Karpas-422 (cell line): ENCODE measurements at regions not wholly inside any gene's neighbourhood (a gene's known extent, or its start where the extent isn't known, plus 50 kb on each side); places are given as distances from the start of the nearest gene placed in this dataset.

Source experiments
- DNase-seq: peaks from one replicate; pipeline ENCODE4 v3.0.0-alpha.2; 2015
- H2AFZ ChIP-seq: fragments of 200-600 bp; sonication (generic); 2 replicates; pipeline ENCODE4 v1.6.1; 2014; ENCODE audit warnings: antibody characterized with exemption, low read length, mixed read lengths
- H3K27ac ChIP-seq: fragments of 200-600 bp; sonication (generic); 2 replicates; pipeline ENCODE4 v1.5.1; 2014; ENCODE audit warnings: mild to moderate bottlenecking, low read length, moderate library complexity
- H3K27me3 ChIP-seq: fragments of 200-600 bp; sonication (generic); 2 replicates; pipeline ENCODE4 v1.6.1; 2014; ENCODE audit warnings: low read length, mixed read lengths
- H3K36me3 ChIP-seq: fragments of 200-600 bp; sonication (generic); 2 replicates; pipeline ENCODE4 v1.6.1; 2014; ENCODE audit warnings: low read length, mixed read lengths; ENCODE audit not compliant: insufficient read depth
- H3K4me1 ChIP-seq: fragments of 200-600 bp; sonication (generic); 2 replicates; pipeline ENCODE4 v1.6.1; 2014; ENCODE audit warnings: mild to moderate bottlenecking, low read length, mixed read lengths
- H3K4me2 ChIP-seq: fragments of 200-600 bp; sonication (generic); 2 replicates; pipeline ENCODE4 v1.6.1; 2014; ENCODE audit warnings: low read length, low read depth, mild to moderate bottlenecking; ENCODE audit not compliant: poor library complexity, severe bottlenecking
- H3K4me3 ChIP-seq: fragments of 200-600 bp; sonication (generic); 2 replicates; pipeline ENCODE4 v1.5.1; 2014; ENCODE audit warnings: mild to moderate bottlenecking, antibody characterized with exemption, low read length, mixed read lengths
- H3K79me2 ChIP-seq: fragments of 200-600 bp; sonication (generic); 2 replicates; pipeline ENCODE4 v1.6.1; 2014; ENCODE audit warnings: mild to moderate bottlenecking, low read length, mixed read lengths
- H3K9ac ChIP-seq: fragments of 200-600 bp; sonication (generic); 2 replicates; pipeline ENCODE4 v1.6.0; 2014; ENCODE audit warnings: low read length
- H3K9me2 ChIP-seq: fragments of 200-600 bp; sonication (generic), shearing (Covaris generic); replicated peaks from 2 replicates; pipeline ENCODE4 v1.6.0; 2014; ENCODE audit warnings: mild to moderate bottlenecking, low read length, moderate library complexity; ENCODE audit not compliant: insufficient read depth
- H3K9me3 ChIP-seq: fragments of 300-700, 200-600 bp; sonication (generic); 2 replicates; pipeline ENCODE4 v1.6.1; 2014; ENCODE audit warnings: low read length, mixed read lengths
- H4K20me1 ChIP-seq: fragments of 200-600 bp; sonication (generic); 2 replicates; pipeline ENCODE4 v1.6.1; 2014; ENCODE audit warnings: mild to moderate bottlenecking, antibody characterized with exemption, low read length, low read depth; ENCODE audit not compliant: insufficient read depth

GRCh38 chr4:8796096-8796495 lies 75.5 kb downstream of the HMX1 start:
- Histone ChIP-seq H3K9me2 (no peaks in the 10 kb centered on the region), H3K4me2 (no peak overlapping the region), H3K9ac (no peak overlapping the region), H3K27ac (no peak overlapping the region), H3K27me3 (no peaks in the 10 kb centered on the region), H3K4me1 (no peaks in the 10 kb centered on the region), H3K36me3 (no peaks in the 10 kb centered on the region), H3K4me3 (no peak overlapping the region), H3K9me3 (no peaks in the 10 kb centered on the region), H3K79me2 (no peaks in the 10 kb centered on the region), H2AFZ (no peak overlapping the region), H4K20me1 (no peaks in the 10 kb centered on the region)
- no peak for DNase-seq

- Histone ChIP-seq H3K9me2 (no peaks in the 10 kb centered on the region), H3K27me3 (no peaks in the 10 kb centered on the region), H3K9me3 (no peaks in the 10 kb centered on the region), H3K27ac (no peak overlapping the region), H3K4me3 (no peak overlapping the region), H3K9ac (no peak overlapping the region), H3K4me1 (no peaks in the 10 kb centered on the region), H4K20me1 (no peaks in the 10 kb centered on the region), H2AFZ (no peak overlapping the region), H3K4me2 (no peak overlapping the region), H3K79me2 (no peaks in the 10 kb centered on the region), H3K36me3 (no peaks in the 10 kb centered on the region)
- DNase-seq: no peak
These were observed 76.5 kb downstream of the HMX1 start for GRCh38 chr4:8795140-8795539.

- H3K4me3 ChIP-seq: no peak overlapping the region
- DNase-seq: no peak
- H3K4me2 ChIP-seq: no peak overlapping the region
- H3K79me2 ChIP-seq: no peaks in the 10 kb centered on the region
- H3K9me3 ChIP-seq: no peaks in the 10 kb centered on the region
- H3K36me3 ChIP-seq: no peaks in the 10 kb centered on the region
- no peaks in the 10 kb centered on the region for H3K27me3 ChIP-seq
- H3K9me2 ChIP-seq: no peaks in the 10 kb centered on the region
- no peaks in the 10 kb centered on the region for H4K20me1 ChIP-seq
- no peak overlapping the region for H2AFZ ChIP-seq
- no peak overlapping the region for H3K9ac ChIP-seq
- H3K27ac ChIP-seq: no peak overlapping the region
- H3K4me1 ChIP-seq: no peaks in the 10 kb centered on the region
These were observed 77.1 kb downstream of the HMX1 start for GRCh38 chr4:8794491-8794890.

- H3K9ac ChIP-seq: no peak overlapping the region
- no peaks in the 10 kb centered on the region for H3K27me3 ChIP-seq
- no peaks in the 10 kb centered on the region for H4K20me1 ChIP-seq
- H3K9me3 ChIP-seq: no peaks in the 10 kb centered on the region
- H3K4me3 ChIP-seq: no peak overlapping the region
- H3K4me1 ChIP-seq: no peaks in the 10 kb centered on the region
- no peak overlapping the region for H3K27ac ChIP-seq
- no peaks in the 10 kb centered on the region for H3K79me2 ChIP-seq
- H3K9me2 ChIP-seq: no peaks in the 10 kb centered on the region
- no peak for DNase-seq
- H3K4me2 ChIP-seq: no peak overlapping the region
- H3K36me3 ChIP-seq: no peaks in the 10 kb centered on the region
- no peak overlapping the region for H2AFZ ChIP-seq
These were observed 78.0 kb downstream of the HMX1 start for GRCh38 chr4:8793571-8794160.

- no peaks in the 10 kb centered on the region for H3K27me3 ChIP-seq
These were observed 79.1 kb downstream of the HMX1 start for GRCh38 chr4:8792491-8792890.

GRCh38 chr4:8791609-8792008 lies 80.0 kb downstream of the HMX1 start:
- Histone ChIP-seq H4K20me1 (no peaks in the 10 kb centered on the region), H3K9ac (no peak overlapping the region), H3K36me3 (no peaks in the 10 kb centered on the region), H3K9me3 (no peaks in the 10 kb centered on the region), H3K27me3 (no peaks in the 10 kb centered on the region), H3K4me1 (no peaks in the 10 kb centered on the region), H3K4me3 (no peak overlapping the region), H3K4me2 (no peak overlapping the region), H3K27ac (no peak overlapping the region), H3K79me2 (no peaks in the 10 kb centered on the region), H3K9me2 (no peaks in the 10 kb centered on the region), H2AFZ (no peak overlapping the region)
- no peak for DNase-seq

More at GRCh38 chr4:8792491-8792890, 79.1 kb downstream of the HMX1 start:
- Histone ChIP-seq H3K9me2 (no peaks in the 10 kb centered on the region), H3K27ac (no peak overlapping the region), H4K20me1 (no peaks in the 10 kb centered on the region), H3K9me3 (no peaks in the 10 kb centered on the region), H3K79me2 (no peaks in the 10 kb centered on the region), H3K4me3 (no peak overlapping the region), H3K9ac (no peak overlapping the region), H2AFZ (no peak overlapping the region), H3K4me1 (no peaks in the 10 kb centered on the region), H3K36me3 (no peaks in the 10 kb centered on the region), H3K4me2 (no peak overlapping the region)
- no peak for DNase-seq

GRCh38 chr4:8790749-8791148 lies 80.9 kb downstream of the HMX1 start:
- H3K36me3 ChIP-seq: no peaks in the 10 kb centered on the region
- H3K9ac ChIP-seq: no peak overlapping the region
- H4K20me1 ChIP-seq: no peaks in the 10 kb centered on the region
- H3K27me3 ChIP-seq: no peaks in the 10 kb centered on the region
- H3K4me2 ChIP-seq: no peak overlapping the region
- no peak for DNase-seq
- H3K9me3 ChIP-seq: no peaks in the 10 kb centered on the region
- H3K4me1 ChIP-seq: no peaks in the 10 kb centered on the region
- no peak overlapping the region for H2AFZ ChIP-seq
- H3K79me2 ChIP-seq: no peaks in the 10 kb centered on the region
- no peaks in the 10 kb centered on the region for H3K9me2 ChIP-seq
- no peak overlapping the region for H3K4me3 ChIP-seq
- no peak overlapping the region for H3K27ac ChIP-seq

GRCh38 chr4:8788174-8788573 lies 83.5 kb downstream of the HMX1 start:
- H3K9me2 ChIP-seq: no peaks in the 10 kb centered on the region
- H3K4me2 ChIP-seq: no peak overlapping the region
- no peak overlapping the region for H3K9ac ChIP-seq
- no peak overlapping the region for H3K4me3 ChIP-seq
- H4K20me1 ChIP-seq: no peaks in the 10 kb centered on the region
- H3K36me3 ChIP-seq: no peaks in the 10 kb centered on the region
- H3K4me1 ChIP-seq: no peaks in the 10 kb centered on the region
- no peaks in the 10 kb centered on the region for H3K9me3 ChIP-seq
- no peak overlapping the region for H2AFZ ChIP-seq
- no peaks in the 10 kb centered on the region for H3K27me3 ChIP-seq
- no peak for DNase-seq
- no peaks in the 10 kb centered on the region for H3K79me2 ChIP-seq
- H3K27ac ChIP-seq: no peak overlapping the region

GRCh38 chr4:8786166-8786565 lies 85.5 kb downstream of the HMX1 start:
- Histone ChIP-seq H3K9ac (no peak overlapping the region), H2AFZ (no peak overlapping the region), H3K9me2 (no peaks in the 10 kb centered on the region), H3K4me3 (no peak overlapping the region), H3K27me3 (no peaks in the 10 kb centered on the region), H3K27ac (no peak overlapping the region), H3K4me1 (no peaks in the 10 kb centered on the region), H3K36me3 (no peaks in the 10 kb centered on the region), H3K79me2 (no peaks in the 10 kb centered on the region), H3K4me2 (no peak overlapping the region), H3K9me3 (no peaks in the 10 kb centered on the region), H4K20me1 (no peaks in the 10 kb centered on the region)
- DNase-seq: no peak
